ENCODE measurements at regions not wholly inside any gene's neighbourhood (a gene's known extent, or its start where the extent isn't known, plus 50 kb on each side); places are given as distances from the start of the nearest gene placed in this dataset.

GRCh38 chr16:9481747-9482730, 390.6 kb downstream of the HAPSTR1 start:
- TF ChIP-seq CTCF (IDR thresholded peaks at IDR 0.05), result no peak
- no peaks in the 10 kb centered on the region for H3K4me1 ChIP-seq (ENCODE audit: control insufficient read depth in 1 of 2, low read depth in 2 of 2)
- H3K27ac ChIP-seq, result no peak overlapping the region
- DNase-seq (ENCODE audit: low spot score) (no peak), ATAC-seq (ENCODE audit: insufficient number of reproducible peaks, low FRiP score, low read depth) (no peak)
- H3K36me3 ChIP-seq, result no peaks in the 10 kb centered on the region
- H3K9me3 ChIP-seq, result no peaks in the 10 kb centered on the region
- H3K4me3 ChIP-seq, result no peak overlapping the region
- H3K27me3 ChIP-seq (replicated peaks; ENCODE audit: insufficient read depth), result no peaks in the 10 kb centered on the region

DNA sequence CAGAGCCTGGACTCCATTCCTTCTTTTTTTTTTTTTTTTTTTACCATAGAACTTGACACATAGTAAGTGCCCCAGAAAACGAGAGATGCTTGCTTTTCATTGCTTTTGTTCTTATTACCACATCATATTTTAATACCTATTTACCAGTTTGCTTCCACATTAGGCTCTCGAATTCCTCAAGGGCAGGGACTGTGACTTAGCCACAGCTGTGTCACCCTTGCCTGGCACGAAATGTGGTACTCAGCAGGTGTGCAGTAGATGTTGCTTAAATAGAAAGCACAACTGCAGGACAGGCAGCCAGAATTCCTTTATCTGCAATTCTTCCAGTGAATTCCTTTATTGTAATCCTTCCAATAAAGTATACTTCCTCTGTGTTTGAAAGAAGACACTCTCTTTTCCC, 393.0 kb downstream of the HAPSTR1 start:
- no peak for ATAC-seq (ENCODE audit: insufficient number of reproducible peaks, low FRiP score, low read depth)
- H3K4me1 ChIP-seq (ENCODE audit: control insufficient read depth in 1 of 2, low read depth in 2 of 2), result no peaks in the 10 kb centered on the region

DNA sequence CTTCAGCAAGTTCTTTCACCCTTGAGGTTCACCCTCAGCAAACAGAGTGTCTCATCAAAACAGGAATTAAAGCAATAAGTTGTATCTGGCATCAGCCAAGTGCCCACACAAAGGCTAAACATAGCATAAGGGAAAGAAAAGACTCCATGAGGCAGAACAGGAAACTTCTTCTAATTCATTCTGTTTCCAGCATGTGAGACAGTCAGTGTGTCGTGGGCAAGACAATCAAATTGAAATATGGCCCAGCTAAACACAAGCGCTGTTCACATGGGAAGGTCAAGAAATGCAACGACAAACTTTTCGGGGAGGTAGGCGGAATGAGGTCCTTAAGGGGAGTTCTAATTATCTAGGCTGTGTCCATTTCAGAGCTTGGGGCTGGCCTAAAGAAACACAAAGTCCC, 393.4 kb downstream of the HAPSTR1 start:
- Histone ChIP-seq H3K9me3 (no peaks in the 10 kb centered on the region), H3K36me3 (no peaks in the 10 kb centered on the region), H3K27ac (no peak overlapping the region), H3K27me3 (replicated peaks; ENCODE audit: insufficient read depth) (no peaks in the 10 kb centered on the region), H3K4me1 (ENCODE audit: control insufficient read depth in 1 of 2, low read depth in 2 of 2) (no peaks in the 10 kb centered on the region), H3K4me3 (no peak overlapping the region)
- ATAC-seq (ENCODE audit: insufficient number of reproducible peaks, low FRiP score, low read depth), result no peak
- DNase-seq (ENCODE audit: low spot score), result no peak
- no peak for TF ChIP-seq CTCF (IDR thresholded peaks at IDR 0.05)

More for the DNA sequence above, 393.0 kb downstream of the HAPSTR1 start:
- TF ChIP-seq CTCF (IDR thresholded peaks at IDR 0.05), result no peak
- Histone ChIP-seq H3K36me3 (no peaks in the 10 kb centered on the region), H3K4me3 (no peak overlapping the region), H3K27me3 (replicated peaks; ENCODE audit: insufficient read depth) (no peaks in the 10 kb centered on the region), H3K9me3 (no peaks in the 10 kb centered on the region), H3K27ac (no peak overlapping the region)
- DNase-seq (ENCODE audit: low spot score), result no peak

DNA sequence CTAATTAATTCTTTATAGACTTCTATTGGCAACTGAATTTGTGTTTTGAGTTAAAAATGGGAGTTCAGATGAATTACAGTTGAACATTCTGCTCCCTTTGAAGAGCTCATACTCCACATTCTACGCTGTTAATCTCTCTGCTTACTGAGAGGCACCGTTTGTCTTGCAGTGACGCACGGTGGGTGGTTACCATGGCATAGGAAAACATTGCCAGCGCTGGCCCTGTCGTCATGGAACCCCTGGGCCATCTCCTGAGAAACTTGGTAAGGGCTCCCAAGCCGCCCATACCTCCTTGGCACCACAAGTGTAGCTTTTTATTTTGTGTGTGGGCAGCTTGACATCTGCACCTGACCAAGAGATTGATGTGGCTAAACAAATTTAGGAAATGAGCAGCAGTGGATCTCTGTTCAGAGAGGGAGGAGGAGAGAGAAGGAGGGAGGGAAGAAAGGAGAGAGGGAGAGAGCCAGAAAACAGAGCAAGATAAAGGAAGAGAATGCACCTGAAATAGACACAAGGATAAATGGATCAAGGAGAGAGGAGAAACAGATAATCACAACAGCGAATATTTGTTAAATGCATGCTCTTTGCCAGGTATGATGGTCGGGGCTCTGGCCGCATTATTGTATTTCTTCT, 398.5 kb downstream of the HAPSTR1 start:
- no peak for TF ChIP-seq CTCF (IDR thresholded peaks at IDR 0.05)
- H3K4me1 ChIP-seq (ENCODE audit: control insufficient read depth in 1 of 2, low read depth in 2 of 2), result no peaks in the 10 kb centered on the region
- no peak for DNase-seq (ENCODE audit: low spot score)
- no peaks in the 10 kb centered on the region for H3K9me3 ChIP-seq
- H3K27ac ChIP-seq, result no peak overlapping the region
- no peaks in the 10 kb centered on the region for H3K27me3 ChIP-seq (replicated peaks; ENCODE audit: insufficient read depth)
- ATAC-seq (ENCODE audit: insufficient number of reproducible peaks, low FRiP score, low read depth), result no peak
- H3K4me3 ChIP-seq, result no peak overlapping the region
- no peaks in the 10 kb centered on the region for H3K36me3 ChIP-seq

DNA sequence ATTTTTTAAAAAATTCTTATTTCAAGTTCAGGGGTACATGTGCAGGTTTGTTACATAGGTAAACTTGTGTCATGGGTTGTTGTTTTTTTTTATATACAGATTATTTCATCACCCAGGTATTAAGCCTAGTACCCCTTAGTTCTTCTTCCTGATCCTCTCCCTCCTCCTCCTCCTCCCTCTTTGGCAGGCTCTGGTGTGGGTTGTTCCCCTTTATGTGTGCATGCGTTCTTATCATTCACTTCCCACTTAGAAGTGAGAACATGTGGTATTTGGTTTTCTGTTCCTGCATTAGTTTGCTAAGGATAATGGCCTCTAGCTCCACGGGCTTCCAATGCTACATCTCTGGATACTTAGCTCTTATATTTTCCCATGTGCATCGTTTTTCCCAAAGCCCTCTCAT, 404.4 kb downstream of the HAPSTR1 start:
- TF ChIP-seq CTCF (IDR thresholded peaks at IDR 0.05), result no peak
- ATAC-seq (ENCODE audit: insufficient number of reproducible peaks, low FRiP score, low read depth), result no peak
- DNase-seq (ENCODE audit: low spot score), result no peak

More for the DNA sequence above, 404.4 kb downstream of the HAPSTR1 start:
- Histone ChIP-seq H3K9me3 (no peaks in the 10 kb centered on the region), H3K27ac (no peak overlapping the region), H3K27me3 (replicated peaks; ENCODE audit: insufficient read depth) (no peaks in the 10 kb centered on the region), H3K4me1 (ENCODE audit: control insufficient read depth in 1 of 2, low read depth in 2 of 2) (no peaks in the 10 kb centered on the region), H3K4me3 (no peak overlapping the region), H3K36me3 (no peaks in the 10 kb centered on the region)
